ENCODE measurements at regions not wholly inside any gene's neighbourhood (a gene's known extent, or its start where the extent isn't known, plus 50 kb on each side); places are given as distances from the start of the nearest gene placed in this dataset.
"Not testable (repeated sequence)": the region's sequence is repeated elsewhere in the genome, so short reads cannot be mapped to it uniquely, and the experiment has no call there.

GRCh38 chr10:120794390-120794789 is 56.8 kb upstream of the WDR11 start:
- DNase-seq = no peak
- intact Hi-C loops (cut with micrococcal nuclease; ENCODE audit: unreplicated experiment) = no loop called here
- CTCF ChIA-PET = no interaction called here
- TF ChIP-seq CTCF (IDR thresholded peaks at IDR 0.05; ENCODE audit: unreplicated experiment) = no peak
- Mint-ChIP-seq H3K36me3 (ENCODE audit: insufficient read depth, unreplicated experiment) (no peaks in the 10 kb centered on the region), H3K4me3 (ENCODE audit: low read depth, unreplicated experiment) (no peak overlapping the region), H3K27ac (ENCODE audit: unreplicated experiment) (no peak overlapping the region), H3K9me3 (ENCODE audit: low read depth, unreplicated experiment) (no peaks in the 10 kb centered on the region), H3K27me3 (ENCODE audit: unreplicated experiment) (no peaks in the 10 kb centered on the region), H3K4me1 (ENCODE audit: low read depth, unreplicated experiment) (no peaks in the 10 kb centered on the region)
- no TSS peak for BruUV-seq (replicated peaks)

- H3K4me1 Mint-ChIP-seq (ENCODE audit: low read depth, unreplicated experiment); H3K27ac Mint-ChIP-seq (ENCODE audit: unreplicated experiment); H3K9me3 Mint-ChIP-seq (ENCODE audit: low read depth, unreplicated experiment); intact Hi-C loops (cut with micrococcal nuclease; ENCODE audit: unreplicated experiment); BruUV-seq (replicated peaks); H3K4me3 Mint-ChIP-seq (ENCODE audit: low read depth, unreplicated experiment); H3K36me3 Mint-ChIP-seq (ENCODE audit: insufficient read depth, unreplicated experiment); DNase-seq: not testable (repeated sequence)
- CTCF ChIA-PET = interaction anchor here (0.6 kb wide), 1 partner anchor 53 kb away, joined by 3 read pairs; no protein-coding TSS in a partner anchor
- H3K27me3 Mint-ChIP-seq (ENCODE audit: unreplicated experiment) = peaks cover 12% of the 10 kb centered on the region
These were observed 52.9 kb upstream of the WDR11 start for GRCh38 chr10:120798276-120798675.

- DNase-seq = no peak
- no TSS peak for BruUV-seq (replicated peaks)
- H3K27ac Mint-ChIP-seq (ENCODE audit: unreplicated experiment) = no peak overlapping the region
- H3K9me3 Mint-ChIP-seq (ENCODE audit: low read depth, unreplicated experiment) = no peaks in the 10 kb centered on the region
- H3K4me3 Mint-ChIP-seq (ENCODE audit: low read depth, unreplicated experiment) = no peak overlapping the region
- H3K27me3 Mint-ChIP-seq (ENCODE audit: unreplicated experiment) = peaks cover 12% of the 10 kb centered on the region
- intact Hi-C loops (cut with micrococcal nuclease; ENCODE audit: unreplicated experiment) = no loop called here
- H3K36me3 Mint-ChIP-seq (ENCODE audit: insufficient read depth, unreplicated experiment) = no peaks in the 10 kb centered on the region
- no peak for TF ChIP-seq CTCF (IDR thresholded peaks at IDR 0.05; ENCODE audit: unreplicated experiment)
- no peaks in the 10 kb centered on the region for H3K4me1 Mint-ChIP-seq (ENCODE audit: low read depth, unreplicated experiment)
- CTCF ChIA-PET = no interaction called here
These were observed 51.3 kb upstream of the WDR11 start for GRCh38 chr10:120799849-120800248.

GRCh38 chr10:120800528-120801323 is 50.4 kb upstream of the WDR11 start:
- no peak overlapping the region for H3K27ac Mint-ChIP-seq (ENCODE audit: unreplicated experiment)
- H3K4me1 Mint-ChIP-seq (ENCODE audit: low read depth, unreplicated experiment) = no peaks in the 10 kb centered on the region
- CTCF ChIA-PET = no interaction called here
- peaks cover 12% of the 10 kb centered on the region for H3K27me3 Mint-ChIP-seq (ENCODE audit: unreplicated experiment)
- no TSS peak for BruUV-seq (replicated peaks)
- H3K4me3 Mint-ChIP-seq (ENCODE audit: low read depth, unreplicated experiment) = no peak overlapping the region
- H3K9me3 Mint-ChIP-seq (ENCODE audit: low read depth, unreplicated experiment) = no peaks in the 10 kb centered on the region
- H3K36me3 Mint-ChIP-seq (ENCODE audit: insufficient read depth, unreplicated experiment) = no peaks in the 10 kb centered on the region
- TF ChIP-seq CTCF (IDR thresholded peaks at IDR 0.05; ENCODE audit: unreplicated experiment) = no peak
- intact Hi-C loops (cut with micrococcal nuclease; ENCODE audit: unreplicated experiment) = no loop called here
- DNase-seq = no peak
